C4-2B (cell line): ENCODE measurements at regions not wholly inside any gene's neighbourhood (a gene's known extent, or its start where the extent isn't known, plus 50 kb on each side); places are given as distances from the start of the nearest gene placed in this dataset.

ENCODE experiments used
- H3K27ac ChIP-seq: fragments of 450-650 bp; 2 replicates; pipeline ENCODE4 v1.5.1; 2017
- ZFX ChIP-seq: fragments of 450-650 bp; IDR thresholded peaks from 2 replicates; pipeline ENCODE4 v1.6.1; 2017
- TF ChIP-seq, protein P1 (sequence below): fragments of 450-650 bp; conservative IDR thresholded peaks from 2 replicates; pipeline ENCODE4 v1.5.1; 2017; ENCODE audit warnings: mild to moderate bottlenecking

DNA sequence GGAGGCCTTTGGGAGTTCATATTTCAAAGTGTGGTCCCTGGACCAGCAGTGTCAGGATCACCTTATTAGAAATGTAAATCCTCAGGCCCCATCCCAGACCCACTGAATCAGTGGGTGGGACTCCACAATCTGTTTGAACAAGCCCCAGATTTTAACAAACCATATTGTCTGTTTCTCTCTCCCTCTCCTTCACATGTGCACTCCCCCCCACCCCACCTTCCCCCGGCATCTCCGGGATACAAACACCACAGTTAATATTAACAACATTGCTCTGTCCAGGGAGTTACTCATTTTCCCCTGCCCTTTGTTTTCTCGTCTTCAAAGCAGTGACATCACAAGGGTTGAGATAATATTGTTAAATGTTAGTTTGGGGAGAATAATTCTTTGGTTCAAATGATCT lies 127.3 kb downstream of the KATNIP start:
- TF ChIP-seq ZFX = no peak
- TF ChIP-seq, protein P1, sequence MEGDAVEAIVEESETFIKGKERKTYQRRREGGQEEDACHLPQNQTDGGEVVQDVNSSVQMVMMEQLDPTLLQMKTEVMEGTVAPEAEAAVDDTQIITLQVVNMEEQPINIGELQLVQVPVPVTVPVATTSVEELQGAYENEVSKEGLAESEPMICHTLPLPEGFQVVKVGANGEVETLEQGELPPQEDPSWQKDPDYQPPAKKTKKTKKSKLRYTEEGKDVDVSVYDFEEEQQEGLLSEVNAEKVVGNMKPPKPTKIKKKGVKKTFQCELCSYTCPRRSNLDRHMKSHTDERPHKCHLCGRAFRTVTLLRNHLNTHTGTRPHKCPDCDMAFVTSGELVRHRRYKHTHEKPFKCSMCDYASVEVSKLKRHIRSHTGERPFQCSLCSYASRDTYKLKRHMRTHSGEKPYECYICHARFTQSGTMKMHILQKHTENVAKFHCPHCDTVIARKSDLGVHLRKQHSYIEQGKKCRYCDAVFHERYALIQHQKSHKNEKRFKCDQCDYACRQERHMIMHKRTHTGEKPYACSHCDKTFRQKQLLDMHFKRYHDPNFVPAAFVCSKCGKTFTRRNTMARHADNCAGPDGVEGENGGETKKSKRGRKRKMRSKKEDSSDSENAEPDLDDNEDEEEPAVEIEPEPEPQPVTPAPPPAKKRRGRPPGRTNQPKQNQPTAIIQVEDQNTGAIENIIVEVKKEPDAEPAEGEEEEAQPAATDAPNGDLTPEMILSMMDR = no peak
- no peak overlapping the region for H3K27ac ChIP-seq

DNA sequence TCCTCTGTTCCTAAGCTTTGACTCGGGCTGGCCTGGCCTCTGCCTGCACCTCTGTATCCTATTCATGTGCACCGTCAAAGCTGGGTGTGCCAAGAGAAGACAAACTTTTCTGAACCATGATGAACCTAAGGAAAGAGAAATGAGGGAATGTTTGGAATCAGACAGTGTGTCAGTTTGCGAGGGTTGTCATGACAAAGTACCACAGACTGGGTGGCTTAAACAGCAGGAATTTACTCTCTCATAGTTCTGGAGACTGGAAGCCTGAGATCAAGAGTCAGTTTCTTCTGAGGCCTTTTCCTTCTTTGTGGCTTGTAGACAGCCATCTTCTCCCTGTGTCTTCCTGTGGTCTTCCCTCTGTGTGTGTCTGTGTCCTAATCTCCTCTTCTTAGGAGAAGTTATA lies 129.0 kb downstream of the KATNIP start:
- H3K27ac ChIP-seq = no peak overlapping the region
- TF ChIP-seq ZFX = no peak
- TF ChIP-seq, protein P1 = no peak

DNA sequence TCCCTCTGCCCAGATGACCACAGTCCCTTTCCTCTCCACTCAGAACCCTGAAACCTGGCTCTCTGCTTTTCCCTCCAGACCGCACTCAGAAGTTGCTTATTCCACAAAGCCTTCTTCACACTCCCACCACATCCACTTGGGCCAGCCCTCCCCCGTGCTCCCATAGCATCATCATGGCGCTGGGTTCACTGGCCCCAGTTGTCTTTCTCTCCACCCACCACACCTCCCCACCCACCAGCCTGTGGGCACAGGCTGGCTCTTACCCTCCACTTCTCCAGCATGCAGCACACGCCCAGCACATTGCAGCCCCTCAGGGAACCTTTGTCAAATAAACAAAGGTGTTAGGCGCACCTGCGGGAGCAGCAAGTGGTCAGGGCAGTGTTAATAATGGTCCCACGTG lies 130.0 kb downstream of the KATNIP start:
- H3K27ac ChIP-seq = no peak overlapping the region
- TF ChIP-seq ZFX = no peak
- TF ChIP-seq, protein P1 = no peak

DNA sequence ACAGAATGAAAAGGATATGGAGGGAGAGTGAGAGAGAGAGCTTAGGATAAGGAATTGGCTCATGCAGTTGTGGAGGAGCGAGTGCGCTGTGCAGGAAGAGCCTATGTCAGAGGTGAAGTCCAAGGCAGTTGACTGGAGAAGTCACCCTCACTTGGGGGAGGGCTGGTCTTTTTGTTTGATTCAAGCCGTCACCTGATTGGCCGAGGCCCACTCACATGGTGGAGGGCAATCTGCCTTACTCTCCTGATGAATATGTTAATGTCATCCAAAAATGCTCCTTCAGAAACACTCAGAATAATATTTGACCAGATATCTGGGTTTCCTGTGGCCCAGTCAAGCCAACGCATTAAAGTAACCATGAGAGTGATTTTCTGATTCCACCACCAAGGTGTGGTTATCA lies 131.7 kb downstream of the KATNIP start:
- TF ChIP-seq, protein P1 = no peak
- TF ChIP-seq ZFX = no peak

DNA sequence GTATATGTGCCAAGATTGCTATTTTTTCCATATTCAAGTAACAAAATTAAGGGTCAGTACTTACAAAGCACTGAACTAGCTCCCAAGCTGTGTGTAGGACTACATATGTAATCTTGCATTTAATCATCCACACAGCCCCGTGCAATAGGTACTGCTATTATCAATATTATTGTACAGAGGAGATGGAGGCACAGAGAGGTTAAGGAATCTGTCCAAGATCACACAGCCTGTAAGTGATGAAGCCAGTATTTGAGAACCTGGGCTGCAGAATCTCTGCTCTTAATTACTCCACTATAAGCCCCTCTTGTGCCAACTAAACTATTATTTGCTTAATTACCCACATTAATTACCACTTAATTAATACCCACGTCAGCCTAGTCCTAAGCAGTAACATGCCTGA lies 134.1 kb downstream of the KATNIP start:
- no peak overlapping the region for H3K27ac ChIP-seq
- TF ChIP-seq ZFX = no peak
- TF ChIP-seq, protein P1 = no peak

More for the DNA sequence above, 131.7 kb downstream of the KATNIP start:
- no peak overlapping the region for H3K27ac ChIP-seq

DNA sequence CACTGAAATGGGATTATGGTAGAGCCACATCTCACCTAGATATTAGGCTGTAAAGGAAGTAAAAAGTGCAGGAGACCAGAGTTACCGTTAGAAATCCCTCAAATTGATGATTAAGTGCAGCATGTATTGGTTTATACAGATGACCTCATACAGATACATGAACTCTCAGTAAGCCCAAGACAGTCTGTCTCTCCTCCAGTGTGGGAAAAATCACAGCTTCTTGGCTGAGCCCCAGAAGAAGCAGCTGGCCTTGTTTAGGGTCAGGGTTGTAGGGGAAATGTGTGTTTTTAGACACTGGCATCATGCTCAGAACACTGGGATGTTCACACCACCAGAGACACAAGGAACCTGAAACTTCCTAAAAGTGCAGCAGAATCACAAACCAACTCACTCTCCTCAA lies 135.9 kb downstream of the KATNIP start:
- TF ChIP-seq, protein P1 = no peak
- TF ChIP-seq ZFX = no peak
- no peak overlapping the region for H3K27ac ChIP-seq

DNA sequence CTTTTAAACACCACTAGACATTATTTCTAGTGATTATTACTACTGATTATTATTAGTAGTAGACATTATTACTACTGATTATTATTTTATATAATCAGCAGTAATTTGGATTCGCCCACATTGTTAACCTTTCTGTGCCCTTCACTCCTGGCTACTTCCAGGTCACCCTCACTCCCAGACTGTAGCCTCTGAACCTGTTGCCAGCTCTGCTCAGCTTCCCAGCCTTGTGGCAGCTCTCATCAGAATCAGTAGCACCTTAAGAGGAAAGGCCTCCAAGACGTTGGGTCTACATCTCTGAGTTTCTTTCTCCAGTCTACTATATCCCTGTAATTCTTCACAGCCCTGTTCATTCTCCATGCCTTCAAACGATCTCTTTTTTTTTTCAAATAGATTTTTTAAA lies 137.0 kb downstream of the KATNIP start:
- no peak for TF ChIP-seq ZFX
- TF ChIP-seq, protein P1 = no peak
- H3K27ac ChIP-seq = no peak overlapping the region

DNA sequence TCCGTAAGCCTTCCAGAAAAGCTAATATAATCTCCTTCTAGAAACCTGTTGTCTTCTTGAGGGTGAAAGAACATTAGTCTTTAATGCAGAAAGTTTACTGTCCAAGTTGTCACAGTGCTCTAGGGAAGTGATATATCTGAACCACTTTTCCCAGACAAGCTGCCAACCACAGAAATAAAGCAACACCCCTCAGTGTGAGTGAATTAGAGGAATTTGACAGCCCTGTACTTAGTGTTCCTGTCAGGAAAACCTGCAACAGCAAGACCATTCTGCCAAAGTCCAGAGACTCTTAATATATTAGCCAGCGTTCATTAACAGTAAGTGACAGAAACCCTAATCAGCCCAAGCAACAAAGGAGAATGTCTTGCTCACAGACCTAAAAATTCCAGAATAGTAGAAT lies 137.7 kb downstream of the KATNIP start:
- TF ChIP-seq, protein P1 = no peak
- TF ChIP-seq ZFX = no peak
- H3K27ac ChIP-seq = no peak overlapping the region
